Smooth muscle cell of the brain vasculature (primary cell): ENCODE measurements at regions not wholly inside any gene's neighbourhood (a gene's known extent, or its start where the extent isn't known, plus 50 kb on each side); places are given as distances from the start of the nearest gene placed in this dataset.
A peak's percentile ranks its signal among the peaks of the same experiment; 100 is the strongest.

Experiments used
- DNase-seq: peaks from one replicate; pipeline ENCODE4 v3.0.0-alpha.2; 2012; ENCODE audit warnings: low read depth, low spot score

DNA sequence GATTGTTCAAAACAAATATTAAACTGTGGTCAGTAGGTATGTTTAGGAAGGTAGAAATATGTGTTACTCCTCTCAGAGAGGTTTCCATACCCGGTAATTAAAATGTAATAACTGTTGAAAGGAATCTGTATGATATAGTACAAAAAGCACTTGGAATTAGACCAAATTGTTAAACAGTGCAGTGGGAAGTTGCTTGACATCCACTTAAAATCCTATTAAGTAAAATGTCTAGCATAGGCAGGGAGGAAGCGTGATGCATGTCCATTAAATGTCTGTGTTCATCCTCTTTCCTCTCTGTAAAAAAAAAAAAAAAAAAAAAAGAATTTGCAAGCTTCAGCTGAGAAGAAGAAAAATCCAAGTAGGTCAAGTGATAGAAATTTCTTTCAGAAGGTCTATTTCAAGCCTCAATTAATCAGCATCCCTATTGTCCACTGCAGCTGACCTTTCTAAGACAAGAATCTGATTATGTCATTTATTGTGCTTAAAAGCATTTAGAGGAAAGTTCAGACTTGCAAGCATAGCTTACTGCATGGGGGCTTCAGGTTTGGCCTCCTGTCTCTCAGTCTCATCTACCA, 265.6 kb upstream of the RGS6 start:
- DNase-seq, result no peak

DNA sequence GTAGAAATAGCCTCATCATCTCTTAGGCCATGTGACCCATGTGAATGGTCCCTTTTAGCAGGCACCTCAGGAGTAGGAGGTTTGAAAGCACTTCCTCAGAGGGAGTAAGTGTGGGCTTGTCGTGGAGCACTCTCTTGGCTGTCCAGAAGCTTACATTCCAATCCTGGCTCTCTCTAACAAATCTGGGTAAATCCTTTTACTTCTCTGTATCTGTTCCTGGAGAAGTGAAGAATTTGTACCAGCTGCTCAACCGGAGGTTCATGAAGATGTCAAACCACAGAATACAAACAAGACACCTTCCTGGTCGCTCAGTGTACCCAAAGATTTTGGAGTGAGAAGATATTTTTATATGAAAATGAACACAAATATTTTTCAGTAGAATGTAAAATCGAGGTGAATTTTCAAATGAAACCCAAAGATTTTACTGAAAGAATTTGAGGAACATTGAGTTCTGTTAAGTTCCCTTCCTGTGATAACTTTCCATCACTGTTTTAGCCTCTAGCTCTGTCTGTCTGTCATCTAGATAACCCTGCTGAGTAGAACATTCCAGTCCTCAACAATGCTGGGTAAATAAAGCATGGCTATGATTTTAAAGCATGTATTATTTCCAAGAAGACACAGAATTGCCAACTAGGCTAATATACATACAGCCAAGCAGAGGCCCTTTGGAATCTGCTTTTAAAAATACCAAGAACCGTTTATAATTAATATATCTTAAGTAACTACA, 263.9 kb upstream of the RGS6 start:
- no peak for DNase-seq

DNA sequence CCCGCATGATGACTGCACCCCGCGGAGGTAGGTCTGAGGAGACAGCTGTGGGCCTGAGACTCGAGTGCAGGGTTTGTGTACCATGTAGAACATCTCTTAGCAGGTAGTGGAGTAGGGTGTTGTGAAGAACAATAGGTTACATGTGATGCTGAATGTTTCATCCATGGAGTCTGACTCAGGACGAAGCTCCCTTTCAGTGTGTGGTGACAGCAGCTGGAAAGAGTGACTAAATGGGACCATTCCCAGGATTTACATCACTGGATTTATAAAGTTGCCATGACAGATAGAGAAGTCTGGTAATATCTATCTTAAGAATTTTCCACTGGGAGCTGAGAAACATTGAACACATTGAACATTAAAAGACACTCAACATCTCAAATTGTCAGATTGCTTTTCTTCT, 259.6 kb upstream of the RGS6 start:
- DNase-seq, result no peak

DNA sequence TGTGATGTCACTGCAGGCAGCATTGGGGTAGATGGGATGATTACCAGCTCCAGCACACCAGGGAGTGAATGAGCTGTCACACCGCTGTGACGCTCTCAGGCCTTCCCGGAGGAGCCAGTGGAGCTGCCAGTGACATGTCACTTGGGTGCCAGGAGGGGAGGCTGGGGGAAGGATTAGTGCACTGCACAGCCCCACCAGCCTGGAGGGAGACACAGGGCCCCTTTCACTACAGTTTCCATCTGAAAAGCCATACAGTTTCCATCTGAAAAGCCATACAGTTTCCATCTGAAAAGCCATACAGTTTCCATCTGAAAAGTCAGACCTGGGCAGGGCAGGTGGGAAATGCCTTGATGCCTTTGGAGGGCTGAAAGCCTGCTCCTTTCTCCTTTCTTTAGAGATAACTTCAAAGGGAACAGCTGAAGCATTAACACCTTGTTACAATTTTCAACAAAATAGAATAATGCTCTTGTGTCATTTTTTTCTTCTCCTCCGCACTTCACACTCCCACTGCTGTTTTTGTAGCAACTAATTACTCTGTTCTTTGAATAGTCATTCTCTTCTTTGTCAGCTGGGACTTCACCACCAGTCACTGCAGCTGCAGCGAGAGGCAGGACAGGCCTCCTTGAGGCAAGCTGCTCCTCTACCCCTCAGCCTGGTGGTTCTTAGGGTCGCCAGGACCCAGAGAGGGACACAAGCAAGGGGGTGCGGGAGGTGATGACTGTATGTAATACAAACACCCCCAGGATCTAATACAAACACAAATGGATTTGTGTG, 256.9 kb upstream of the RGS6 start:
- no peak for DNase-seq

DNA sequence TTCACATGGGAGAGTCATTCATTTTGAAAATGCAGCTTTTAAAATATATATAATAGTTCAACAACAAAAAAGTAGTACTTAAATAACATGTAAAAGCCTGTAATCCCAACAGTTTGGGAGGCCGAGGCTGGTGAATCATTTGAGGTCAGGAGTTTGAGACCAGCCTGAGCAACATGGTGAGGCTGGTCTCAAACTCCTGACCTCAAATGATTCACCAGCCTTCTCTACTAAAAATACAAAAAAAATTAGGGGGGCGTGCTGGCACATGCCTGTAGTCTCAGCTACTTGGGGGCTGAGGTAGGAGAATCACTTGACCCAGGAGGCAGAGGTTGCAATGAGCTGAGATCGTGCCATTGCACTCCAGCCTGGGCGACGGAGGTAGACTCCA, 256.3 kb upstream of the RGS6 start:
- DNase-seq, result no peak

DNA sequence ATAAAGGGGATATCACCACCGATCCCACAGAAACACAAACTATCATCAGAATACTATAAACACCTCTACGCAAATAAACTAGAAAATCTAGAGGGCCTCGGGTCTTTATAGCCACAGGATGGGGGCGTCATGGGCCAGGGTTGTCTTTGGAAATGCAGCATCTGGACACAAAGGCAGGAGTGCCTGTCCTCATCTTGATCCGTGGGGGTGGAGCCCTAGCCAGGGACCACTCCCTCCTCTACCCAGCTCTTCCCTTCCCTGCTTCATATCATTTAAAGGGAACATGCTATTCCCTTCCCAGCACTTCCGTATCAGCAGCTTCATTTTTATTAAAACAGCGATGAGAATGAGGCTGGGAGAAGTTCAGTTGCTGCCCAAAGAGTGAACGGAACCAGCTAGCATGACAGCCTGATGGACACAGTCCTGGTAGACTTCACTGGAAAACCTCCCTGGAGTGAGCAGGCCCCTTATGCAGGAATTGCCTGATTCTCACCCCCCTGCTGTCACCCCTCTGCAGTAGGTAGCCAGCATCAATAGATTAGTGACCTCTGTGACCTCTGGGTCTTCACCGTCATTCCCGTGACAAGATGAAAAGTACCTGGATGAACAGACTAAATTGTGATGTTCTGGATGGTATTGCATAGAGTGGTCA, 251.4 kb upstream of the RGS6 start:
- no peak for DNase-seq

DNA sequence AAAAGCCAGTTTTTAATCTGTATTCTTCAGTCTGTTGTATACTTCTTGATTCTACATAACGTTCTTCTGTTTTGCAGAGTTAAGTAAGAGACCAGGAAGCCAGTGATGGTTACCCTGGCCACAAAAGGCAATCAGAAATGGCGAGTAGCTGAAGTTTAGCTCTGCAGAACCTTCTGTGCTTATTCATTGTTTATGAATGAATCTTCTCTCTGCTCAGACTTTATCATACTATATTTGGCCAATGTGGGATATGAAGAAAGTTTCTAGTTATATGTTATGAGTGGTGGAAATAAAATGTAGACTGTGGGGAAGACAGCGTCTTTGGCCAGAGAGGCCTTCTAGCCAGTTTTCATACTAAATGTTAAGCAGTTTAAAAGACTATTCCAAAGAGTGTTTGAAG, 249.9 kb upstream of the RGS6 start:
- no peak for DNase-seq

DNA sequence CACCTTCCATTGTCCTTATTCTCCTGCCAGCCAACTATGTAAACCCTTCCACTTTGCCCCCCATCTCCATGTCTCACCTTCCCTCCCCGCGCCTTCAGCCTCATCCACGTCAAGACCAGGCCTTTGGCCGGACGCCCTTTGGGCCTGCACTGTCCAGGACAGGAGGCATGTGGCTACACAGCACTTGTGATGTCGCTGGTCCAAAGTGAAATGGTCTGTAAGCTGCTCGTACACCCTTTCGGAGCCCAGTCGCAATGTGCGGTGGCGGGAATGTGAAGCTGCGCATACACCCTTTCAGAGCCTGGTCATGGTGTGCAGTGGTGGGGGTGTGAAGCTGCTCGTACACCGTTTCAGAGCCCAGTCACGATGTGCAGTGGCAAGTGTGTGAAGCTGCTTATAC, 247.9 kb upstream of the RGS6 start:
- no peak for DNase-seq

DNA sequence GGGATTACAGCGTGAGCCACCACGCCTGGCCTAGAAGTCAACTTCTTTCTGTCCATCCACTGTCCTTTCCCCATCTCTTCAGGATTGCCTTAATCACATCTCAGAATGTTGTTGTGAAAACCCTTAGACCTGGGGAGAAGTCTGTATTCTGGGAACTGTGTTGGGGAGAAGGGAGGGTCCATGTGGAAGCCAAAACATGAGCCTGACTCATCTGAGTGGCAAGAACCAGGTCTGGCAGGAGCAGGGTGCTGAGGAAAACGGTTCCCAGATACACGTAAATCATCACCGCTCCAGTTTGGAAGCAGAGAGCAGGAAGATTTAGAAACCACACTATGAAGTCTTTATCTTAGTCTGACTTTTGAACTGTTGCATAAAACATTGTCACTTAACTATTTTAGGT, 245.6 kb upstream of the RGS6 start:
- DNase-seq, result no peak

DNA sequence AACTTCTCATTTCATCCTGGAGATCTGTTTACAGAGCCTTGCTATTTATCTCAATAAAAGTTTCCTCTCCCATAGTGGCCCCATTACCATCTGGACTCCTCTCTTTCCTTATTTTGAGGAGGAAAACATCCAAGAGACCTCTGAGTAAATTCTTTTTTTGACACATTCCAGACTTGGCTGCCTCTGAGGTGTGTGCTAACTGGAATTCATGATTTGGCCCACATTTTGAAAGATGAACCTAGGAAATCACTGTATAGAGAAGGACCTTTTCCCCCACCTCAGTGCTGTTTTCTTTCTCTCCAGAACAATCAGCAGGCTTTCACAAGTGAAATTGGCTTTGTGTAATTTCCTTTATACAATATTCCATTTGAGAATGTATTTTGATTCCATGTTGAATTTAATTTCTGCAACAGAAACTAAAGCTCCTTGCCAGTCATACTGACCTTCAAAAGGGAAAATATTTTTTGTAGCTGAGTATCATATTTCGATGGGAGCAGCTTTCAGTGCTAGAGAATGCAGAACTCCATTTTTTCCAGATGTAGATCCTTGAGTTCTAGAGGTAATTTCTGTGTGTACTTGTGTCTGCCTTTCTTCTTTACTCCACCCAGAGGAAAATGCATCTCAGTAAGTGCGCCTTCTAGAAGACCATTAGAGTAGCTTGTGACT, 244.9 kb upstream of the RGS6 start:
- no peak for DNase-seq

DNA sequence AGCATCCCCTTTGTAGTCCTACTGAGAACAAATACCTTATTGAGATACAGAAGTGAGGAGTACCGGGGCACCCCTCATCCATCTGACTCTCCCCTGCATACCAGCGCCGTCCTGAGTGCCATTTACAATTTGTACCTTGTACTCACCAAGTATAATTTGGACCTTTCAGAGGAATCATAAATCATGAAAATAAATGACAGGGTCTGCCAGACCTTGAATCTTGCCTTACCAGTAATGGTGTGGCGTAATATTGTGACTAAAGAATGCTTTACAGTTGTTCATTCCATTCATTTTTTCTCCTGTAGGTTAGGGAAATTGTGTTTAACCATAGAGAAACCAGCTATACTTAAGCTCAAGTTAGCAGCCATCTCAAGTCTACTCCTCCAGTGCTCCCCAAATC, 243.7 kb upstream of the RGS6 start:
- DNase-seq, result no peak

DNA sequence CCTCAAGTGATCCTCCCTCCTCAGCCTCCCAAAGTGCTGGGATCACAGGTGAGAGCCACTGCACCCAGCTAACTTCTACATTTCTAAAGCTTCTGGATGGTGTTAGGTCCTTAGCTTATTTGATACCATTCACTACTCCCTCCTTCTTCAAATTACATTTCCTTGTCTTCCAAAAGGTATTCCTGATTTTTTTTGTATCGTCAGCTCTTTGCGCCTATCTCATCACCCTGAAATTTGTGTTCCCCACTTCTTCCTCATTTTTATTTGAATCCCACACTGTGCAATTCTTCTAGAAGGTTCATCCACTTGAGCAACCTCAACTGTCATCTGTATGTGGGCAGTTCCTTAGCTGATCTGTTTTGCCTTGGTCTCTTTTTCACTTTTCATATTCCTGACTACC, 241.8 kb upstream of the RGS6 start:
- DNase-seq, result no peak

DNA sequence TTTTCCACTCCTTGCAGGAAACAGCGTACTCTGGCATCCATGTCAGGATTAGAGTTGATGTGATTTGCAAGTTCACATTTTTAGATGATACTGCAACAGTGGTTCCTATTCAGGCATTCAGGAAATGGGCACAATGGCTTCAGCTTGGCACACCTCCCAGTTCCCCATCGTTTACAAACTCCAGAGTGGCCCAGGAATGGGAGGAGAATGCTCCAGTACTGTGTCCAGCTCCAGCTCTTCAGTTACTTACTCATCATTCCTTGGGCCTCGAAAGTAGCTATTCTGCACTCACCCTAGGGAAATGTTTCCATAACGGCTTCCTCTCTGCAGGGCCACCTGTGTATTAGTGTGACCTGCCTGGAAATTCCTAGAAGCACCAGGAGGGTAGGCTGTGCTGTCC, 239.7 kb upstream of the RGS6 start:
- DNase-seq, result no peak

DNA sequence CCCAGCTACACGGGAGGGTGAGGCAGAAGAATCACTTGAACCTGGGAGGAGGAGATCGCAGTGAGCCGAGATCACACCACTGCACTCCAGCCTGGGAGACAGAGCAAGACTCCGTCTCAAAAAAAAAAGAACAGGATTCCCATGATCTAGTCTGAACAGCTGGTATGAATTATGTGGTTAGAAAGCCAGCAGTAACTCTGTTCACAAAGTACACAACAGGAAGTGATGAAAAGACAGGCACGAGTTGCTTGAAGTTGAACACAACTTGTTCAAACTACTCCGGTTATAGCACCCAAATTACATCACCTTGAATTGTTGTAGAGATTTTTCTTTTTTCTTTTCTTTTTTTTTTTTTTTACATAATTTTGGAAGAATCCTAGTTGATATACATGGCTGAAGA, 238.8 kb upstream of the RGS6 start:
- peak; percentile 79 for DNase-seq

DNA sequence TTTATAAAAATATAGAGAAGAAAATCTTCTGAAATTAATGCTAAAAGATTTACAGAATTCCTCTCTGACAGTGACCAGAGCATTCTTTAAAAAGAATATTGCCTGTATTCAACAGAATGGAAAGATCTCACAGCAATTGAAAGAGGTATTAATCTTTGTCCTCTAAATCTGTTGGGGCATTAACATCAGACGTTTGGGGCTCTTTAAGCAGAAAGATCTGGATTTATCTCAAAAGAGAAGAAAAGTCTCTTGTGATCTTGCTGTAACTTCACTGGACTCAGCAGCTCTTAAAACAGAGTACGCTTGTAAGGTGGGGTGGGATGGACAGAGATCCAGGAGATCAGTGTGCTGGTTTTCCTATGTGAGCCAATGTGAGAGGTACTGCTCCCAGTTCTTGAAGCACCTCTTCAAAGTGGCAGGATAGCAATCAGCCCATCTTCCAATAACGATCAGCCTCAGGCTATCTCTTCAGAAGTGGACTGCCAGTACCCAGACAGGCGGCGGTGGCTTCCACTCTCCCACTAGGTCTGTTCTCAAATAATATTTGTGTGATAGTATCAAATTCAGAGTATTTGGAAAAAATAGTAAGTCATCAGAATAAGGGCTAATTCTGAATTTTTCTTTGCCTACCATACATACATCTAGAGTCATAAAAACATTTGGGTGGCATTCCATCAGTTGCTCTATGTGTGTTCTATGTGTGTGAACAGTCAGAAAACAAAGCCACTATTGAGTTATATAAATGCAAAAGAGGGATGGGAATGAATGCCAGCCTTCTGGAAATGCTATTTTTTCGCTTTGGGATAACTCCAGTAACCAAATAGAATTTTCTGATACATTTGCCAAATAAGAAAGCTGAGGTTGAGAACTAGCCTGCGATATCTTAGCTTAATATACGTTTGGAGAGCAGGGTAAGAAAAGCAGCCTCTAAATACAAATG, 237.4 kb upstream of the RGS6 start:
- no peak for DNase-seq

DNA sequence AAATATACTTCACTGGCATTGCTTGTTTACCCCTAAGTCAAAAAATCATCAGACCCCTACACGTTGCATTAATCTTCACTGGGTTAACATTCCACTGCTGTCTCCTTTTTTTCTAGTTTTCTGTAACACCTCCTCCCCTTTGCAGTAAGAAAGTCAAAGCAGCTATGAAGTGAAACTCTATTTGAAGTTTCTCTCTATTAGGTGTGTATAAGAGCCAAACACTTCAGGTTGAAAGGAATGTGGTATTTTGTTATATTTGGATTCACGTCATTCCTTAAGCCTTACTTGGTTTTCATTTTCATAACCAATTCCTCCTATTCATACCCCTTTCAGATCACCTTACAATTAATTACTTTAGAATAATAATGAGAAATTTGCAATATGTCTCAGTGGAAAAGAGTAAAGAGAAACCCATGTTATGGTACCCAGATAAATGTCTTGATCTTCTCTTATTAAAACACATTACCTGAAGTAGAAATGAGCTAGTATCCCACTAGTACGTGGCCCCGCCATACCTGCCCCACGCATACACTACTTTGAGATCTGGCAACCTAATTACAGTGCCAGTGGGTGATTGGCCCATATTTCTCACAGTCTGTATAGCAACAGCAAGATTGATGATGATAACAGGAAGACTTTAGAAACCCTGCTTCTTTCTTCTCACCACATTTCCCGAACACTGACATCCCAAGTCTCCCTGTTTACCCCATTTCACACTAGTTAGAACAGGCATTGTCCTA, 236.4 kb upstream of the RGS6 start:
- DNase-seq, result no peak

DNA sequence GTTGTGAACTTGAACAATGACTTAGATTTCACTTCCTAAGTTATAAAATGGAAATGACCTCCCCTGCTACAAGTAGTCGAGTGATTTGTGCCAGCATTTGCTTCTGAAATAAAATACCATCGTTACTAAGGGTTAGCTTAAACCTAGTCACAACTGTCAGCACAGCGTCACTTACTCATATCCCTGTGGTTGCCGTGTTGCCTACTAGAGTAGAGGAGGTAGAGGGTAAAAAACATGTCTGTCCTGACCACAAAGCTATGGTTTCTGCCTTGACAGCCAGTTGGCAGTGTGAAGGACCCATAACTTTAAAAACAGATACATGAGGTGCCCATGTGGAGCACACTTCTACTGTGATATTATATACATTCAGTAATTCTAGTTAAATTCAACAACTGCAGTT, 234.2 kb upstream of the RGS6 start:
- DNase-seq, result no peak

DNA sequence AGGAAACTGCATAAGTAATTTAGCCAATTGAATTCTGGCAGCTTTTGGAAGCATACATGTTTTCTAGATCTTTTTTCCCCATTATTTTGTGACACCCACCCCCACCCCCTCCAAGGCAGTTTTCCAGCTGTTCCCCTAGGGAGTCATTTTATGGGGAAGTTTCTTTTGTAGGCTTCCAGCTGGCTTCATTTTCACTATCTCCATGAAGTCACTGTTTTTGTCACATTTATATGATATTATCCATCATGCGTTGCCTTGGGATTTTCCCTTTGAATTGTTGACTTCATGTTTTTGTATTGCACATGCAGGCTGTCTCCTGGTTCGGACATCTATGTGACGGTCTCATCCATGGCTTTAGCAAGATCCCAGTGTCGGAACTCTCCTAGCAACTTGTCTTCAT, 233.6 kb upstream of the RGS6 start:
- DNase-seq, result no peak

DNA sequence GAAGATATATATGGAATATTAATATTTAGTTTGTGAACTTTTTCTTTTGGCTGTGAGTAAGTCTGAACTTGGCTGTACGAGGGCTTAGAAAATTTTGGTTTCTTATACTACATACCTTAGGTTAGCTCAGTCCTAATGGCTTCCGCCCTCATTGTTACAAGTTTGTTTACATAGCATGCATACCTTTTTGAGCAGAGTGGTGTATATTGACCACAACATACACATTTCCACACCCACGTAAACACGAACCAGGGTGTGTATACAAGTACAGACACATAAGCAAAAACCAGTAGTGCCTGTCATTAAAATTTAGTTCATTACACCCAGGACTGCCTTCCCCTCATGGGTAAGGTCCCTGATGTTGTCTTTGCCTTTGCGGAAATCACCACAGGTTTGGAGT, 230.2 kb upstream of the RGS6 start:
- DNase-seq, result no peak

DNA sequence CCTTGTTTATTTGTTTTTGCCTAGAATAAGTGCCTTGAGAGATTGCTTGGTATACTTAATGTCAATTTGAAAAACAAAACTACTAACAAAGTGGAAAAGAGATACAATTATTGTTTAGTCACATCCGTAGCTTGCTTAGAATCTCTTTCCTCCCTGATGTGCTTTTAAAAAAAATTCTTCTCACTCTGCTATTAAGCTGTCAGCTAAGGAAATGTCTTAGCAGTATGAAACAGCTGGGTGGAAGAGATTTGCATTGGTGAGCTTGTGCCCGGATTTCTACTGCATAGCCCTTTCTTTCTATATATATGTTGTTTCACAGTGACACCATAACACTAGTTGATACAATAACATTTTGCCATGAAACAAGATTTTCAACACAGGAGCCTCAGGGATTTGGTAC, 229.4 kb upstream of the RGS6 start:
- DNase-seq, result no peak
